Esophagus muscularis mucosa (tissue), 4 donors: ENCODE measurements at regions not wholly inside any gene's neighbourhood (a gene's known extent, or its start where the extent isn't known, plus 50 kb on each side); places are given as distances from the start of the nearest gene placed in this dataset.

Experiments used
- DNase-seq: peaks from one replicate; pipeline ENCODE4 v3.0.0-alpha.2; 2017; ENCODE audit errors: extremely low spot score
- H3K27ac ChIP-seq, 4 donors: fragments of 200-600 bp; sonication (generic); replicated peaks in 1 of 4; 1 replicate in 3 of 4; 2 replicates in 1 of 4; pipeline ENCODE4 v1.5.1; 2016 to 2019; ENCODE audit warnings: mild to moderate bottlenecking in 1 of 4
- H3K27me3 ChIP-seq, 4 donors: fragments of 200-600 bp; sonication (generic); one replicate each; pipeline versions ENCODE4 v1.5.1 to v1.6.0; 2016 to 2019
- H3K36me3 ChIP-seq, 4 donors: fragments of 200-600 bp; sonication (generic); one replicate each; pipeline ENCODE4 v1.5.1; 2016 to 2019
- H3K4me1 ChIP-seq, 4 donors: fragments of 200-600 bp; sonication (generic); one replicate each; pipeline ENCODE4 v1.5.1; 2016 to 2019
- H3K4me3 ChIP-seq, 4 donors: fragments of 200-600 bp; sonication (generic); 1 replicate in 2 of 4; 2 replicates in 2 of 4; pipeline ENCODE4 v1.5.1; 2016 to 2019; ENCODE audit warnings: mild to moderate bottlenecking in 4 of 4, moderate library complexity in 1 of 4
- H3K9me3 ChIP-seq, 4 donors: fragments of 200-600 bp; sonication (generic); 1 replicate in 3 of 4; 2 replicates in 1 of 4; pipeline ENCODE4 v1.5.1; 2016 to 2019
- CTCF ChIP-seq, 3 experiments: fragments of 200-600 bp in 2 of 3; fragments of 450-650 bp in 1 of 3; sonication (generic) in 2 of 3; IDR thresholded peaks; one replicate each; pipeline ENCODE4 v1.5.1; 2017 to 2019; ENCODE audit warnings: antibody characterized with exemption in 3 of 3, mild to moderate bottlenecking in 2 of 3, moderate library complexity in 1 of 3
- EP300 ChIP-seq: sonication (generic); formaldehyde crosslinking; IDR thresholded peaks from one replicate; pipeline ENCODE4 v1.6.1; 2017; ENCODE audit warnings: antibody characterized with exemption
- POLR2A ChIP-seq: fragments of 450-650 bp; IDR thresholded peaks from one replicate; pipeline ENCODE4 v1.6.1; 2017; ENCODE audit warnings: antibody characterized with exemption, moderate library complexity, mild to moderate bottlenecking, low read depth
- POLR2AphosphoS5 ChIP-seq, 2 donors: sonication (generic); formaldehyde crosslinking; IDR thresholded peaks; one replicate each; pipeline ENCODE4 v1.6.1; 2017; ENCODE audit warnings: antibody characterized with exemption in 2 of 2
- WGBS: methylation state at CpG from one replicate; pipeline ENCODE4 v1.1.5; 2018; 5-methylcytosine and 5-hydroxymethylcytosine counted together
- intact Hi-C: fragments of 100-400 bp; cut with DNase I; formaldehyde crosslinking; loops from one replicate; pipeline ENCODE4 v1.15.1; 2023

DNA sequence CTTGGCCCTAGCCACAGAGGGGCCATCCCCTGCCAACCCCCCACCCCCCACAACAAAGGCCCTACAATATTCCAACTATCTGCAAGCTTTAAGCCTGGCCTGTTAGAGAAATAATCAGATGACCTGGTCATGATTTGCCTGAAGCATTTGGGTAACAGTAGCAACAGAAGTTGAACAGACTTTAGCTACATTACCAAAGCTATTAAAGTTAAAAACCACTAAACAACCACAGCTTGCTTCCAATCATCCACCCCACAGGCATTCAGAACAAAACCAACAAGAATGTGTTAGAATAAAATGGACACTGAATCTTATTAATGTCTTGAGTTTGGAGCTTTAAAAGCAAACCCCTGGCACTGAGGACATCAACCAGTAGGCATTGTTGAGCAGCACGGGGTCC, 250.9 kb downstream of the LRFN2 start:
- DNase-seq, result no peak
- 100% methylated on average over 1 of the region's 1 CpG for WGBS
- Histone ChIP-seq H3K9me3 (no peaks in the 10 kb centered on the region), H3K36me3 (no peaks in the 10 kb centered on the region), H3K4me1 (no peaks in the 10 kb centered on the region), H3K4me3 (no peak overlapping the region), H3K27me3 (peaks cover 0 to 23% (median 0%) of the 10 kb centered on the region in 4 donors), H3K27ac (no peak overlapping the region)
- intact Hi-C loops, result no loop called here
- TF ChIP-seq CTCF (IDR thresholded peaks at IDR 0.05) (no peak), EP300 (no peak), POLR2AphosphoS5 (IDR thresholded peaks at IDR 0.05) (no peak), POLR2A (no peak)

GRCh38 chr6:40334496-40335270, 252.5 kb downstream of the LRFN2 start:
- H3K4me1 ChIP-seq, result no peaks in the 10 kb centered on the region
- H3K4me3 ChIP-seq, result no peak overlapping the region
- H3K27me3 ChIP-seq, result peaks cover 0 to 23% (median 0%) of the 10 kb centered on the region in 4 donors
- H3K36me3 ChIP-seq, result no peaks in the 10 kb centered on the region
- TF ChIP-seq CTCF (IDR thresholded peaks at IDR 0.05), result no peak
- TF ChIP-seq POLR2AphosphoS5 (IDR thresholded peaks at IDR 0.05), result no peak
- no peak for TF ChIP-seq EP300
- TF ChIP-seq POLR2A, result no peak
- H3K27ac ChIP-seq, result no peak overlapping the region
- DNase-seq, result no peak
- 56% methylated on average over 5 of the region's 5 CpGs for WGBS
- intact Hi-C loops, result no loop called here
- H3K9me3 ChIP-seq, result no peaks in the 10 kb centered on the region

DNA sequence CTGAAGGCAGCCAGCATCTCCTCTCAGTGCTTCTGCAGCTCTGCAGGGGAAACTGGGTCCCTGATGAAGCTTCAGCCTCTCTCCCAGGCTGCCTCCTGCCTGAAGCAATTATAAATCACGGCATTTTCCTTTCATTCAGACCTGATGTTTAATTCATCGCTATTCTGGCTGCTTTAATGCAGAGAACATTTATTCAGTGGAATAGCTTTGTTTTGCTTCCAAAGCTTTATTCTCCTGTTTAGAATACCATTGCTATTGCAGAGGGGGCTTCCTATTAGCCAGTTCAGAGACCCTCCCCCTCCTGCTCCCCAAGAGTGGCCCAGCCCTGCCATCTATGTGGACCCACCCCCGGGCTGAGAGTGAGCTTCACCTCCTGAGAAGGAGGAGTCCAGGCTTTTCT, 255.6 kb downstream of the LRFN2 start:
- no peak overlapping the region for H3K4me3 ChIP-seq
- H3K36me3 ChIP-seq, result no peaks in the 10 kb centered on the region
- peaks cover 0 to 44% (median 0%) of the 10 kb centered on the region in 4 donors for H3K27me3 ChIP-seq
- TF ChIP-seq EP300 (no peak), POLR2AphosphoS5 (IDR thresholded peaks at IDR 0.05) (no peak), POLR2A (no peak), CTCF (IDR thresholded peaks at IDR 0.05) (no peak)
- peaks cover 0 to 8% (median 4%) of the 10 kb centered on the region in 4 donors for H3K4me1 ChIP-seq
- no peak overlapping the region for H3K27ac ChIP-seq
- intact Hi-C loops, result no loop called here
- WGBS, result 61% methylated on average over 3 of the region's 3 CpGs
- no peaks in the 10 kb centered on the region for H3K9me3 ChIP-seq
- DNase-seq, result no peak

DNA sequence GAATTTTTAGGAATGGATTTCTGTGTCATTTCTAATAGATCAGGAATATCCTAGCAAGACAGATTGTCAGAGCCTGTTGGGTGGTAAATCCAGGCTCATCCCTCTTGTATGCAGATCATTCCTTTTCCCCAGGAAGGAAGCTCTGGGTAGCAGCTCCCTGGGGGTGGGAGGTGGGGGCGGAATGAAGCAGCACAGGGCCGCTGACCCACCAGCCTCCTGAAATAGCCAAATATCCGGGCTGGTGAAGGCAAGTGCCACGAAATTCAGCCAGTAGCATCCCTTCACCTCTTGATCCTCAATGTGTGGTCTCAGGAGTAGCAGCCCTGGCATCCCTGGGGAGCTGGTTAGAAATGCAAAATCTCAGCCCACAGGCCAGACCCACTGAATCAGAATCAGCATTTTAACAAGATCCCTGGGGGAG, 256.9 kb downstream of the LRFN2 start:
- Histone ChIP-seq H3K27me3 (peaks cover 0 to 42% (median 0%) of the 10 kb centered on the region in 4 donors), H3K4me3 (no peak overlapping the region), H3K9me3 (no peaks in the 10 kb centered on the region), H3K4me1 (peaks cover 0 to 14% (median 8%) of the 10 kb centered on the region in 4 donors), H3K27ac (no peak overlapping the region), H3K36me3 (no peaks in the 10 kb centered on the region)
- no peak for TF ChIP-seq POLR2AphosphoS5 (IDR thresholded peaks at IDR 0.05)
- TF ChIP-seq CTCF (IDR thresholded peaks at IDR 0.05), result no peak
- no peak for TF ChIP-seq POLR2A
- no peak for TF ChIP-seq EP300
- 57% methylated on average over 4 of the region's 4 CpGs for WGBS
- intact Hi-C loops, result no loop called here
- no peak for DNase-seq
